Testis (tissue), 2 donors: ENCODE measurements at regions not wholly inside any gene's neighbourhood (a gene's known extent, or its start where the extent isn't known, plus 50 kb on each side); places are given as distances from the start of the nearest gene placed in this dataset.

Experiments
- POLR2A ChIP-seq: fragments of 450-650 bp; IDR thresholded peaks from one replicate; pipeline ENCODE4 v1.6.1; 2017; ENCODE audit warnings: antibody characterized with exemption, mild to moderate bottlenecking, moderate library complexity
- TF ChIP-seq, protein P1 (sequence below), 3 experiments: fragments of 450-650 bp in 2 of 3; fragments of 200-600 bp in 1 of 3; sonication (generic) in 1 of 3; IDR thresholded peaks; one replicate each; pipeline ENCODE4 v1.5.1; 2016 to 2019; ENCODE audit warnings: antibody characterized with exemption in 3 of 3, mild to moderate bottlenecking in 2 of 3, moderate library complexity in 1 of 3

DNA sequence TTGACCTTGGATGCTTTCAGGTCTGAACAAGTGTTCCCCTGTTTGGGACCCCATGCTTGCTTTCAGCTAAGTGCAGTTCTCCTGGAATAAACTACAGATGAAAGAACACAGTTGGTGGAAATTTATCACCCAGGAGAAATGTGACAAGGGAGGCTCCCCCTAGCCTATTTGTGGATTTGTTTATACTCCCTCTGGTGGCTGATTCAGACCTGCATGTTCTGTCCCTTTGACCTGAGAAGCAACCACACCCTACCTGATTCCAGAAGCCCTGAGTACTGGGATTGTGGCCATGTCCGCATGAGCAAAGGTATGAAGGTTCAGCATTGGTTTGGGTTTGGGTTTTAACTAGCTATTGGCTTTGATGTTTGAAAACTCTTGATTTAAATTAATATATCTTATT lies 440.9 kb downstream of the MID1IP1 start:
- TF ChIP-seq, protein P1, sequence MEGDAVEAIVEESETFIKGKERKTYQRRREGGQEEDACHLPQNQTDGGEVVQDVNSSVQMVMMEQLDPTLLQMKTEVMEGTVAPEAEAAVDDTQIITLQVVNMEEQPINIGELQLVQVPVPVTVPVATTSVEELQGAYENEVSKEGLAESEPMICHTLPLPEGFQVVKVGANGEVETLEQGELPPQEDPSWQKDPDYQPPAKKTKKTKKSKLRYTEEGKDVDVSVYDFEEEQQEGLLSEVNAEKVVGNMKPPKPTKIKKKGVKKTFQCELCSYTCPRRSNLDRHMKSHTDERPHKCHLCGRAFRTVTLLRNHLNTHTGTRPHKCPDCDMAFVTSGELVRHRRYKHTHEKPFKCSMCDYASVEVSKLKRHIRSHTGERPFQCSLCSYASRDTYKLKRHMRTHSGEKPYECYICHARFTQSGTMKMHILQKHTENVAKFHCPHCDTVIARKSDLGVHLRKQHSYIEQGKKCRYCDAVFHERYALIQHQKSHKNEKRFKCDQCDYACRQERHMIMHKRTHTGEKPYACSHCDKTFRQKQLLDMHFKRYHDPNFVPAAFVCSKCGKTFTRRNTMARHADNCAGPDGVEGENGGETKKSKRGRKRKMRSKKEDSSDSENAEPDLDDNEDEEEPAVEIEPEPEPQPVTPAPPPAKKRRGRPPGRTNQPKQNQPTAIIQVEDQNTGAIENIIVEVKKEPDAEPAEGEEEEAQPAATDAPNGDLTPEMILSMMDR (IDR thresholded peaks at IDR 0.05) = peak in 2 of 3 experiments; percentile 21 to 39
- no peak for TF ChIP-seq POLR2A
